GM12878 (cell line): ENCODE measurements at regions not wholly inside any gene's neighbourhood (a gene's known extent, or its start where the extent isn't known, plus 50 kb on each side); places are given as distances from the start of the nearest gene placed in this dataset.

Experiments
- ATAC-seq: fragments of 200-7000 bp; cut with Tn5 transposase; 3 replicates; pipeline ENCODE4 v1.9.1; 2020; ENCODE audit warnings: mild to moderate bottlenecking, moderate library complexity
- BruUV-seq: library from RNA; stranded (reverse); fragments of 400-500 nt; replicated peaks from 2 replicates; lab custom pipeline; 2021; lab: Mats Ljungman, UMichigan
- CTCF ChIA-PET: fragments of 300-600 bp; sonication (Branson Sonifier 250); formaldehyde crosslinking; extraction: SDS; loops from one replicate; lab custom pipeline; 2021; ENCODE audit warnings: inconsistent platforms; lab: Yijun Ruan, JAX
- POLR2A ChIA-PET: fragments of 350-600 bp; formaldehyde crosslinking; extraction: SDS; loops from one replicate; lab custom pipeline; 2021; ENCODE audit warnings: inconsistent platforms; lab: Charles Lee
- RAD21 ChIA-PET: fragments of 300-600 bp; sonication (Branson Sonifier 250); formaldehyde crosslinking; loops from one replicate; lab custom pipeline; 2023; ENCODE audit warnings: antibody characterized with exemption; ENCODE audit not compliant: unreplicated experiment; lab: Charles Lee
- SMC1A ChIA-PET: fragments of 300-600 bp; sonication (Branson Sonifier 250); formaldehyde crosslinking; loops from one replicate; lab custom pipeline; 2023; ENCODE audit not compliant: unreplicated experiment, uncharacterized antibody; lab: Charles Lee
- DNase-seq: peaks from one replicate; pipeline ENCODE4 v3.0.0-alpha.2; 2011; ENCODE audit warnings: low read depth, low spot score
- FAIRE-seq: peaks from 3 replicates; lab custom pipeline; 2011; peaks lifted over from hg19 to GRCh38; lab: Jason Lieb, UNC
- H2AFZ ChIP-seq: 2 replicates; pipeline ENCODE4 v1.6.0; 2011; ENCODE audit warnings: low read depth, low read length, control low read depth; ENCODE audit not compliant: control insufficient read depth
- H3K27ac ChIP-seq: 2 replicates; pipeline ENCODE4 v1.5.1; 2011; ENCODE audit warnings: control low read depth; ENCODE audit not compliant: control insufficient read depth, insufficient read depth
- H3K27me3 ChIP-seq, 2 experiments: replicated peaks in 1 of 2; 2 replicates each; pipeline versions ENCODE4 v1.6.0 to v1.6.1; 2011; ENCODE audit warnings: low read length in 1 of 2; ENCODE audit not compliant: control insufficient read depth in 2 of 2, insufficient read depth in 2 of 2
- H3K36me3 ChIP-seq, 2 experiments: 2 replicates each; pipeline ENCODE4 v1.5.1; 2011; ENCODE audit warnings: low read length in 1 of 2; ENCODE audit not compliant: control insufficient read depth in 2 of 2, insufficient read depth in 2 of 2
- H3K4me1 ChIP-seq: 2 replicates; pipeline ENCODE4 v1.6.1; 2011; ENCODE audit warnings: mild to moderate bottlenecking, low read length, moderate library complexity, mixed read lengths; ENCODE audit not compliant: control insufficient read depth, insufficient read depth
- H3K4me2 ChIP-seq: 2 replicates; pipeline ENCODE4 v1.6.0; 2011; ENCODE audit warnings: control low read depth; ENCODE audit not compliant: control insufficient read depth, insufficient read depth
- H3K4me3 ChIP-seq: fragments of 200-600 bp; sonication (generic); 2 replicates; pipeline ENCODE4 v1.5.1; 2016
- H3K79me2 ChIP-seq: 2 replicates; pipeline ENCODE4 v1.6.0; 2011; ENCODE audit warnings: low read length; ENCODE audit not compliant: control insufficient read depth, insufficient read depth
- H3K9ac ChIP-seq: 2 replicates; pipeline ENCODE4 v1.8.0; 2011; ENCODE audit warnings: low read length, control low read depth, mixed read lengths; ENCODE audit not compliant: control insufficient read depth, insufficient read depth
- H3K9me3 ChIP-seq: replicated peaks from 3 replicates; pipeline ENCODE4 v1.5.1; 2011; ENCODE audit warnings: mild to moderate bottlenecking, low read length; ENCODE audit not compliant: control insufficient read depth, insufficient read depth
- H4K20me1 ChIP-seq: 2 replicates; pipeline ENCODE4 v1.6.0; 2011; ENCODE audit not compliant: control insufficient read depth, insufficient read depth
- BRCA1 ChIP-seq: IDR thresholded peaks from 2 replicates; pipeline ENCODE4 v1.6.1; 2011; ENCODE audit warnings: low read depth, low read length, improper control_type of control experiment
- CBFB ChIP-seq: IDR thresholded peaks from 2 replicates; pipeline ENCODE4 v1.6.1; 2016; ENCODE audit warnings: antibody characterized with exemption, low read depth
- CEBPB ChIP-seq, 2 experiments: fragments of 150-350 bp in 1 of 2; IDR thresholded peaks; 2 replicates each; pipeline ENCODE4 v1.6.1; 2012 to 2014; ENCODE audit warnings: low read depth in 2 of 2, low read length in 2 of 2, borderline replicate concordance in 1 of 2, inconsistent platforms in 1 of 2
- ESRRA ChIP-seq: IDR thresholded peaks from 2 replicates; pipeline ENCODE4 v1.6.1; 2012; ENCODE audit warnings: mild to moderate bottlenecking, low read length, improper control_type of control experiment
- EZH2 ChIP-seq: IDR thresholded peaks from 2 replicates; pipeline ENCODE4 v1.6.1; 2012; ENCODE audit warnings: low read depth, mild to moderate bottlenecking, control low read depth, inconsistent platforms, low read length, borderline replicate concordance; ENCODE audit not compliant: control insufficient read depth
- HDAC2 ChIP-seq: fragments of 200-600 bp; sonication (generic); IDR thresholded peaks from 2 replicates; pipeline ENCODE4 v1.6.1; 2017
- JUND ChIP-seq: IDR thresholded peaks from 2 replicates; pipeline ENCODE4 v1.6.1; 2012; ENCODE audit warnings: low read depth, mild to moderate bottlenecking, low read length, improper control_type of control experiment, moderate library complexity
- NBN ChIP-seq: fragments of 450-650 bp; IDR thresholded peaks from 2 replicates; pipeline ENCODE4 v1.6.1; 2016
- PAX5 ChIP-seq: IDR thresholded peaks from 2 replicates; pipeline ENCODE4 v1.6.1; 2011; ENCODE audit warnings: low read depth, low read length, borderline replicate concordance
- POLR2AphosphoS5 ChIP-seq: IDR thresholded peaks from 2 replicates; pipeline ENCODE4 v1.6.1; 2011; ENCODE audit warnings: mild to moderate bottlenecking, low read length, inconsistent platforms
- SREBF1 ChIP-seq: IDR thresholded peaks from 2 replicates; pipeline ENCODE4 v1.6.1; 2012; ENCODE audit warnings: mild to moderate bottlenecking, low read length
- YBX1 ChIP-seq: fragments of 450-650 bp; IDR thresholded peaks from 2 replicates; pipeline ENCODE4 v1.6.1; 2016; ENCODE audit warnings: antibody characterized with exemption
- ZNF207 ChIP-seq: fragments of 450-650 bp; IDR thresholded peaks from 2 replicates; pipeline ENCODE4 v1.6.1; 2014; ENCODE audit warnings: antibody characterized with exemption, mild to moderate bottlenecking, borderline replicate concordance
- ZNF274 ChIP-seq: IDR thresholded peaks from one replicate; pipeline ENCODE4 v1.8.0; 2011; ENCODE audit not compliant: insufficient read length, insufficient read depth
- WGBS: methylation state at CpG from one replicate; pipeline ENCODE4 v1.1.6; 2016; ENCODE audit warnings: low lambda C conversion rate; ENCODE audit not compliant: insufficient replicate concordance, insufficient coverage; ENCODE audit errors: missing lambda C conversion rate; 5-methylcytosine and 5-hydroxymethylcytosine counted together
- in situ Hi-C: fragments of 300-500 bp; cut with MboI; formaldehyde crosslinking; loops from 9 replicates; pipeline ENCODE4 v1.14.3; 2018; ENCODE audit warnings: mixed read lengths
- intact Hi-C: fragments of 100-400 bp; cut with micrococcal nuclease; formaldehyde crosslinking; loops from one replicate; pipeline ENCODE4 v1.14.2; 2022; ENCODE audit not compliant: unreplicated experiment
- TF ChIP-seq, protein P1 (sequence below): IDR thresholded peaks from 2 replicates; pipeline ENCODE4 v1.6.1; 2012; ENCODE audit warnings: low read depth, low read length, improper control_type of control experiment
- TF ChIP-seq, protein P2 (sequence below): fragments of 450-650 bp; IDR thresholded peaks from 2 replicates; pipeline ENCODE4 v1.6.1; 2016; ENCODE audit warnings: mild to moderate bottlenecking
- TF ChIP-seq, protein P3 (sequence below): fragments of 450-650 bp; IDR thresholded peaks from 2 replicates; pipeline ENCODE4 v1.6.1; 2017; ENCODE audit warnings: borderline replicate concordance
- TF ChIP-seq, protein P4 (sequence below), 3 experiments: IDR thresholded peaks in 2 of 3; conservative IDR thresholded peaks in 1 of 3; 2 replicates each; pipeline ENCODE4 v1.5.1; 2011; ENCODE audit warnings: low read depth in 3 of 3, low read length in 3 of 3, mild to moderate bottlenecking in 3 of 3, control low read depth in 2 of 3, moderate library complexity in 2 of 3, inconsistent platforms in 1 of 3, mixed read lengths in 1 of 3; ENCODE audit not compliant: control insufficient read depth in 2 of 3, insufficient read depth in 1 of 3; ENCODE audit errors: extremely low read depth in 1 of 3

- TF ChIP-seq, protein P1, sequence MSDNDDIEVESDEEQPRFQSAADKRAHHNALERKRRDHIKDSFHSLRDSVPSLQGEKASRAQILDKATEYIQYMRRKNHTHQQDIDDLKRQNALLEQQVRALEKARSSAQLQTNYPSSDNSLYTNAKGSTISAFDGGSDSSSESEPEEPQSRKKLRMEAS = no peak
These were observed 1018.5 kb upstream of the PHF14 start (continued) for GRCh38 chr7:9955138-9955537.

DNA sequence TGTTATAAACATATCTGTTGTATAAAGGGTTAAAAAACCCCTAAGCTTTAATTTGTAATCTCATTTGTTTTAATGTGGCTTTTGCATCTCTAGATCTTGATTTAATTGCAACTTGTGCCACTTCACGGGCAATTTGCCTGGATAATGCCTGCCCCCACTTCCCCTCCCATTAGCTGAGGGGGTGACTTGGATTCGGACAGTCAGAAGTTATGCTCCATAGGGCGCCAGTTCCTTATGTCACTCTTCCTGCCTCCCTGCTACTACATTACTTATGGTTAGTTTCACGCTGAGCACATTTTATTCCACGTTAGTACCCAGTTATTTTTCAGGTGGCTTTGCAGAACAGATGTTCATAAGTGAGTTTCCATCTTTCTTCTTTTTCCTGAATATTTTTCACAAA, 1015.2 kb upstream of the PHF14 start:
- no peaks in the 10 kb centered on the region for H3K79me2 ChIP-seq
- ChIA-PET CTCF (no interaction called here), POLR2A (no interaction called here), RAD21 (no interaction called here), SMC1A (no interaction called here)
- intact Hi-C loops (no loop called here), in situ Hi-C loops (no loop called here)
- H3K36me3 ChIP-seq = no peaks in the 10 kb centered on the region
- no peaks in the 10 kb centered on the region for H3K4me1 ChIP-seq
- no peak overlapping the region for H3K27ac ChIP-seq
- no peak for DNase-seq
- TF ChIP-seq JUND (no peak), ZNF274 (no peak), ZNF207 (no peak), BRCA1 (no peak), CEBPB (IDR thresholded peaks at IDR 0.05; ENCODE audit: borderline replicate concordance in 1 of 2, low read depth in 2 of 2, low read length in 2 of 2) (no peak), YBX1 (no peak), HDAC2 (no peak), NBN (no peak), PAX5 (no peak), POLR2AphosphoS5 (no peak), SREBF1 (no peak), CBFB (no peak), EZH2 (no peak), ESRRA (no peak)
- TF ChIP-seq, protein P2, sequence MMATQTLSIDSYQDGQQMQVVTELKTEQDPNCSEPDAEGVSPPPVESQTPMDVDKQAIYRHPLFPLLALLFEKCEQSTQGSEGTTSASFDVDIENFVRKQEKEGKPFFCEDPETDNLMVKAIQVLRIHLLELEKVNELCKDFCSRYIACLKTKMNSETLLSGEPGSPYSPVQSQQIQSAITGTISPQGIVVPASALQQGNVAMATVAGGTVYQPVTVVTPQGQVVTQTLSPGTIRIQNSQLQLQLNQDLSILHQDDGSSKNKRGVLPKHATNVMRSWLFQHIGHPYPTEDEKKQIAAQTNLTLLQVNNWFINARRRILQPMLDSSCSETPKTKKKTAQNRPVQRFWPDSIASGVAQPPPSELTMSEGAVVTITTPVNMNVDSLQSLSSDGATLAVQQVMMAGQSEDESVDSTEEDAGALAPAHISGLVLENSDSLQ = no peak
- TF ChIP-seq, protein P3, sequence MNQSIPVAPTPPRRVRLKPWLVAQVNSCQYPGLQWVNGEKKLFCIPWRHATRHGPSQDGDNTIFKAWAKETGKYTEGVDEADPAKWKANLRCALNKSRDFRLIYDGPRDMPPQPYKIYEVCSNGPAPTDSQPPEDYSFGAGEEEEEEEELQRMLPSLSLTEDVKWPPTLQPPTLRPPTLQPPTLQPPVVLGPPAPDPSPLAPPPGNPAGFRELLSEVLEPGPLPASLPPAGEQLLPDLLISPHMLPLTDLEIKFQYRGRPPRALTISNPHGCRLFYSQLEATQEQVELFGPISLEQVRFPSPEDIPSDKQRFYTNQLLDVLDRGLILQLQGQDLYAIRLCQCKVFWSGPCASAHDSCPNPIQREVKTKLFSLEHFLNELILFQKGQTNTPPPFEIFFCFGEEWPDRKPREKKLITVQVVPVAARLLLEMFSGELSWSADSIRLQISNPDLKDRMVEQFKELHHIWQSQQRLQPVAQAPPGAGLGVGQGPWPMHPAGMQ = no peak
- TF ChIP-seq, protein P4, sequence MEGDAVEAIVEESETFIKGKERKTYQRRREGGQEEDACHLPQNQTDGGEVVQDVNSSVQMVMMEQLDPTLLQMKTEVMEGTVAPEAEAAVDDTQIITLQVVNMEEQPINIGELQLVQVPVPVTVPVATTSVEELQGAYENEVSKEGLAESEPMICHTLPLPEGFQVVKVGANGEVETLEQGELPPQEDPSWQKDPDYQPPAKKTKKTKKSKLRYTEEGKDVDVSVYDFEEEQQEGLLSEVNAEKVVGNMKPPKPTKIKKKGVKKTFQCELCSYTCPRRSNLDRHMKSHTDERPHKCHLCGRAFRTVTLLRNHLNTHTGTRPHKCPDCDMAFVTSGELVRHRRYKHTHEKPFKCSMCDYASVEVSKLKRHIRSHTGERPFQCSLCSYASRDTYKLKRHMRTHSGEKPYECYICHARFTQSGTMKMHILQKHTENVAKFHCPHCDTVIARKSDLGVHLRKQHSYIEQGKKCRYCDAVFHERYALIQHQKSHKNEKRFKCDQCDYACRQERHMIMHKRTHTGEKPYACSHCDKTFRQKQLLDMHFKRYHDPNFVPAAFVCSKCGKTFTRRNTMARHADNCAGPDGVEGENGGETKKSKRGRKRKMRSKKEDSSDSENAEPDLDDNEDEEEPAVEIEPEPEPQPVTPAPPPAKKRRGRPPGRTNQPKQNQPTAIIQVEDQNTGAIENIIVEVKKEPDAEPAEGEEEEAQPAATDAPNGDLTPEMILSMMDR (IDR thresholded peaks at IDR 0.05 in 2 of 3, conservative IDR thresholded peaks at IDR 0.05 in 1 of 3; ENCODE audit: control insufficient read depth in 2 of 3, extremely low read depth in 1 of 3, insufficient read depth in 1 of 3, low read depth in 3 of 3, low read length in 3 of 3) = no peak
- H3K9ac ChIP-seq = no peak overlapping the region
- H3K27me3 ChIP-seq = no peaks in the 10 kb centered on the region
- no peak for ATAC-seq
- H3K9me3 ChIP-seq = no peaks in the 10 kb centered on the region
- FAIRE-seq = no peak
- H3K4me3 ChIP-seq = no peak overlapping the region
- H2AFZ ChIP-seq = no peak overlapping the region
- WGBS = 7% methylated on average over 5 of the region's 5 CpGs
- H4K20me1 ChIP-seq = no peaks in the 10 kb centered on the region
- H3K4me2 ChIP-seq = no peak overlapping the region
- BruUV-seq = no TSS peak
